ENCODE measurements at regions not wholly inside any gene's neighbourhood (a gene's known extent, or its start where the extent isn't known, plus 50 kb on each side); places are given as distances from the start of the nearest gene placed in this dataset.
"Not testable (repeated sequence)": the region's sequence is repeated elsewhere in the genome, so short reads cannot be mapped to it uniquely, and the experiment has no call there.

DNA sequence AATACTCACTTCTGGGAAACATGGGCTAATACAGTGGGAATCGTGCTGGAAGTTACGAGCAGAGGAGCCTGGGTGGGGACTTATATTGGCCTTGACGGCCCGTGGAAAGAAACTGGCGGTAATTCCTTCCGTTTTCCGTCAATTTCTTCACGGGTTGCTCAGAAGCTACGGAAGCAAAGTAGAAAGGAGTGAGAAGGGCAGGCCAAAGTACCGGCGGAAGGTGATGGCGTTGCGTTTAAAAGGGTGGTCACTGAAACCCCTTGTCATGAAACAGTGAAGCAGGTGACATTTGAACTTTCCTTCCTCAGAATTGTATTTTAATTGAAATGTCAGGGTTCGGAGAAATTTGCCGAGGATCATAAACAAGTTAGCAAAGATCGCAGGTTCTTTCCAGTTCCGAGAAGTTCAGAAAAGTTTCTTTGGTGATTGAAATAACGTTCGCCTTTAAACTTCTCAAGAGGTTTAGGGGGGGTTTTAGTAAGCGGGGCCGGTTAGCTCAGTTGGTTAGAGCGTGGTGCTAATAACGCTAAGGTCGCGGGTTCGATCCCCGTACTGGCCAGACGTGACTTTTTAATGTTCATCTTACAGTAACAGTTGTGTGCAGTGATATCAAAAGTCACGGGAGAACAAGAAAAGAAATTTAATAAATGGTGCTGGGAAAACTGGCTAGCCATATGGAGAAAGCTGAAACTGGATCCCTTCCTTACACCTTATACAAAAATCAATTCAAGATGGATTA lies 96.7 kb upstream of the ZNF322 start:
- H3K9me3 ChIP-seq; H3K36me3 Mint-ChIP-seq; CTCF ChIA-PET; H3K4me1 ChIP-seq (ENCODE audit: control insufficient read depth in 1 of 2, extremely low read depth in 1 of 2, insufficient read depth in 2 of 2, low read length in 2 of 2); H3K4me3 ChIP-seq (ENCODE audit: control insufficient read depth in 1 of 2, extremely low read depth in 1 of 2, low read length in 1 of 2); H3K36me3 ChIP-seq (ENCODE audit: control insufficient read depth in 2 of 2, extremely low read depth in 1 of 2, insufficient read depth in 1 of 2, low read length in 1 of 2); ATAC-seq (replicated peaks in 1 of 4); H3K4me1 Mint-ChIP-seq; H3K27ac Mint-ChIP-seq; H3K27ac ChIP-seq (ENCODE audit: low read length); POLR2A ChIA-PET; DNase-seq: not testable (repeated sequence)
- Mint-ChIP-seq H3K9me3 (peaks cover 0 to 13% (median 7%) of the 10 kb centered on the region in 3 donors), H3K4me3 (peak overlapping the region in 1 of 3 donors; percentile 22), H3K27me3 (peaks cover 0 to 38% of the 10 kb centered on the region in 2 donors)
- WGBS (ENCODE audit: insufficient coverage), result 11% methylated on average over 14 of the region's 29 CpGs
- peaks cover 0 to 24% of the 10 kb centered on the region in 2 experiments for H3K27me3 ChIP-seq (replicated peaks in 1 of 2; ENCODE audit: control insufficient read depth in 2 of 2, extremely low read depth in 1 of 2, insufficient read depth in 2 of 2, low read length in 1 of 2)

DNA sequence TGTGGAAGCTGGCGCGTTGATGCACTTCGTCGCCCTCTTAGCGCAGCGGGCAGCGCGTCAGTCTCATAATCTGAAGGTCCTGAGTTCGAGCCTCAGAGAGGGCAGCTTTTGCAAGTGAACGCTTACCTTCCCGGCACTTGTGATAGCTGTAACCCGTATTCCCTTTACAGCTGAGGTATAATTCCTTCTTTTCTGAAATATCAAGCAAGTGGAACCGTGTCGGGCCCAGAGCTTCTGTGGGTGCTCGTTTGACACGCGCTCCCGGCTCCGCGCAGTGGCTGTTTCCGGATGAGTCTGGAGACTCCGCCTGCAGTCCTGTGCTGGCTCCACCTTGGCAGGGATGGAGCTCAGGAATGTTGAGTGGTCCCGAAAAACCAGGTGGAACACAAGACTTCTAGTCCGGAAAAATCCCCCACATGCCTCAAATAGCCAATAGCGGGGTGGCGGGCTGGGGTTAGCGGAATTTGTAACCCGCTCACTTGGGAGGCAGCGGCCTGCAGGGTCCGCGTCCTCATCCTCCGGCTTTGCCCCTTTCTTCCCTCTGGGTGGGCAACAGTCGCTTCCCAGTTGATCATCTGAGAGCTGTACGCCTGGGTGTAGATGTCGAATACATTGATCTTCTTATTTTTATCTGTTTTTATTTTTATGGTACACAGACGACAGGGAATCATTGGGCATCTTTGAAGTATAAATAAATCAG lies 106.8 kb upstream of the ZNF322 start:
- CTCF ChIA-PET; H3K36me3 Mint-ChIP-seq; H3K27me3 ChIP-seq (replicated peaks in 1 of 2; ENCODE audit: control insufficient read depth in 2 of 2, extremely low read depth in 1 of 2, insufficient read depth in 2 of 2, low read length in 1 of 2); H3K9me3 Mint-ChIP-seq; H3K4me3 Mint-ChIP-seq; ATAC-seq (replicated peaks in 1 of 4); H3K27ac ChIP-seq (ENCODE audit: low read length); H3K36me3 ChIP-seq (ENCODE audit: control insufficient read depth in 2 of 2, extremely low read depth in 1 of 2, insufficient read depth in 1 of 2, low read length in 1 of 2); H3K27me3 Mint-ChIP-seq; POLR2A ChIA-PET; DNase-seq; H3K4me1 Mint-ChIP-seq; H3K9me3 ChIP-seq; H3K4me1 ChIP-seq (ENCODE audit: control insufficient read depth in 1 of 2, extremely low read depth in 1 of 2, insufficient read depth in 2 of 2, low read length in 2 of 2); H3K4me3 ChIP-seq (ENCODE audit: control insufficient read depth in 1 of 2, extremely low read depth in 1 of 2, low read length in 1 of 2); H3K27ac Mint-ChIP-seq: not testable (repeated sequence)
- no CpG with 5 or more reads among the region's 36 CpGs for WGBS (ENCODE audit: insufficient coverage)

GRCh38 chr6:26770941-26771666 lies 111.6 kb upstream of the ZNF322 start:
- CTCF ChIA-PET; H3K27ac ChIP-seq (ENCODE audit: low read length): not testable (repeated sequence)

DNA sequence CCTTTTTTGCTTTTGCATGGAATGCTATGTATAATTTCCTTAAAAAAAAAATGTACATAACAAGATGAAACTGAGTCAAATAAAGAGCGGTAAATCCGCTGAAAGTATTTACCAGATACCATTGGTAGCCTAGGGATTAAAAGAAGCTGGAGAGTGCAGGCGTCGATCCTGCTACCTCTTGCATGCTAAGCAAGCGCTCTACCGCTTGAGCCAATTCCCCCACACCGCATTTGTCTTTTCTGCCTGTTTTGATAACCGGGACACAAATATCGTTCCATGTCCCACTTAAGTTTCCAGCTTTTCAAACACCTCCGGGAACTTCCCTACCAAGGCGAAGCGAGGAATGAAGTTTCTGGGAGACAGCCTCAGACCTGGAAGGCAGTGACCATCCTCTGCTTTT lies 113.9 kb upstream of the ZNF322 start:
- CTCF ChIA-PET; H3K4me3 Mint-ChIP-seq; H3K27me3 ChIP-seq (replicated peaks in 1 of 2; ENCODE audit: control insufficient read depth in 2 of 2, extremely low read depth in 1 of 2, insufficient read depth in 2 of 2, low read length in 1 of 2); ATAC-seq (replicated peaks in 1 of 4); H3K9me3 ChIP-seq; H3K36me3 Mint-ChIP-seq; DNase-seq; POLR2A ChIA-PET; H3K4me1 Mint-ChIP-seq; H3K27me3 Mint-ChIP-seq; H3K4me1 ChIP-seq (ENCODE audit: control insufficient read depth in 1 of 2, extremely low read depth in 1 of 2, insufficient read depth in 2 of 2, low read length in 2 of 2); H3K4me3 ChIP-seq (ENCODE audit: control insufficient read depth in 1 of 2, extremely low read depth in 1 of 2, low read length in 1 of 2); H3K9me3 Mint-ChIP-seq; H3K27ac Mint-ChIP-seq; H3K27ac ChIP-seq (ENCODE audit: low read length); H3K36me3 ChIP-seq (ENCODE audit: control insufficient read depth in 2 of 2, extremely low read depth in 1 of 2, insufficient read depth in 1 of 2, low read length in 1 of 2): not testable (repeated sequence)
- no CpG with 5 or more reads among the region's 12 CpGs for WGBS (ENCODE audit: insufficient coverage)

More at GRCh38 chr6:26770941-26771666, 111.6 kb upstream of the ZNF322 start:
- H3K27ac Mint-ChIP-seq; H3K9me3 ChIP-seq; H3K27me3 Mint-ChIP-seq; POLR2A ChIA-PET; ATAC-seq (replicated peaks in 1 of 4); H3K4me3 ChIP-seq (ENCODE audit: control insufficient read depth in 1 of 2, extremely low read depth in 1 of 2, low read length in 1 of 2); H3K4me3 Mint-ChIP-seq; H3K9me3 Mint-ChIP-seq; H3K4me1 ChIP-seq (ENCODE audit: control insufficient read depth in 1 of 2, extremely low read depth in 1 of 2, insufficient read depth in 2 of 2, low read length in 2 of 2); H3K27me3 ChIP-seq (replicated peaks in 1 of 2; ENCODE audit: control insufficient read depth in 2 of 2, extremely low read depth in 1 of 2, insufficient read depth in 2 of 2, low read length in 1 of 2); H3K36me3 ChIP-seq (ENCODE audit: control insufficient read depth in 2 of 2, extremely low read depth in 1 of 2, insufficient read depth in 1 of 2, low read length in 1 of 2); H3K36me3 Mint-ChIP-seq; DNase-seq; H3K4me1 Mint-ChIP-seq: not testable (repeated sequence)
- no CpG with 5 or more reads among the region's 31 CpGs for WGBS (ENCODE audit: insufficient coverage)

- H3K9me3 Mint-ChIP-seq; POLR2A ChIA-PET; H3K36me3 ChIP-seq (ENCODE audit: control insufficient read depth in 2 of 2, extremely low read depth in 1 of 2, insufficient read depth in 1 of 2, low read length in 1 of 2); H3K4me1 Mint-ChIP-seq; H3K36me3 Mint-ChIP-seq; H3K4me1 ChIP-seq (ENCODE audit: control insufficient read depth in 1 of 2, extremely low read depth in 1 of 2, insufficient read depth in 2 of 2, low read length in 2 of 2); H3K27me3 Mint-ChIP-seq; H3K9me3 ChIP-seq; CTCF ChIA-PET; ATAC-seq (replicated peaks in 1 of 4); H3K4me3 Mint-ChIP-seq; DNase-seq; H3K4me3 ChIP-seq (ENCODE audit: control insufficient read depth in 1 of 2, extremely low read depth in 1 of 2, low read length in 1 of 2); H3K27ac ChIP-seq (ENCODE audit: low read length); H3K27ac Mint-ChIP-seq; H3K27me3 ChIP-seq (replicated peaks in 1 of 2; ENCODE audit: control insufficient read depth in 2 of 2, extremely low read depth in 1 of 2, insufficient read depth in 2 of 2, low read length in 1 of 2): not testable (repeated sequence)
- WGBS (ENCODE audit: insufficient coverage), result no CpG with 5 or more reads among the region's 21 CpGs
Measured at GRCh38 chr6:26780563-26780962, 121.0 kb upstream of the ZNF322 start.

DNA sequence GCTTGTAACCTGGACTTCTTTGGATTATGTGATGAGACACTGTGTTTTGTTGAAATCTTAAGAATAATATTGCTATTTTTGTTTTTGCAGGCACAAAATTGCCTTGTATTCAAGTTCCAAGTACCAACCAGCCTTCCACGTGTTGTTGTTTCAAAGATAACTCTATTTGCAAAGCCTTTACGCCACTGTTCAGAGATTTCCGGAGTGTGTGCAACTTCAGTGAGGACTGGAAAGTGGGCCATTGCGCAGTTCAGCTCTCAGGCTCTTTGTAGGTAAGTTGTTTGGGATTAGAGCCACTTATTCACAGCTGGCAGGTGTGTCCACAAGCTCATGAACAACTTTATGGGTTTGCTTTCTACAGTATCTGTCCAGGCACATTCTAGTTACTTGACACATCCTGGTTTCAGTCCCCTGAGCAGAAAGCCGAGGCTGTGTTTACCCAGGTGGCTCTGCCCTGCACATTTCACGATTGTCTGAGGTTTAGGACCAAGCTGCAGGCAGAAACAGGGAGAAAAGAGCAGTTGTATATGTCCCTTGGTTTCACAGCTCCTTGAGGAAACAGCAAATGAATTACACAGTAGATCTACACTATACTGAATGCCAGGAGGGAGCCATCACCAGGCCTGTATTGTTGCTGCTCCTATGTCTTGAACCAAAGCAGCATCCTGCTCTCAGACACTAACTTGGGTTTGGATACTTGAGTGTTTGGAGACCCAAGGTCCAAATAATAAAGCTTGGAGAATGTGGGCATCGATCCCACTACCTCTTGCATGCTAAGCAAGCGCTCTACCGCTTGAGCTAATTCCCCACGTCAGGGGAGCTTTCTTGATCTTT lies 136.1 kb upstream of the ZNF322 start:
- H3K4me1 ChIP-seq (ENCODE audit: control insufficient read depth in 1 of 2, extremely low read depth in 1 of 2, insufficient read depth in 2 of 2, low read length in 2 of 2); H3K27ac Mint-ChIP-seq; CTCF ChIA-PET; H3K4me3 ChIP-seq (ENCODE audit: control insufficient read depth in 1 of 2, extremely low read depth in 1 of 2, low read length in 1 of 2); DNase-seq; ATAC-seq (replicated peaks in 1 of 4); H3K9me3 Mint-ChIP-seq; H3K27me3 ChIP-seq (replicated peaks in 1 of 2; ENCODE audit: control insufficient read depth in 2 of 2, extremely low read depth in 1 of 2, insufficient read depth in 2 of 2, low read length in 1 of 2); H3K27me3 Mint-ChIP-seq; H3K9me3 ChIP-seq; POLR2A ChIA-PET; H3K36me3 Mint-ChIP-seq; H3K4me3 Mint-ChIP-seq; H3K36me3 ChIP-seq (ENCODE audit: control insufficient read depth in 2 of 2, extremely low read depth in 1 of 2, insufficient read depth in 1 of 2, low read length in 1 of 2); H3K4me1 Mint-ChIP-seq; H3K27ac ChIP-seq (ENCODE audit: low read length): not testable (repeated sequence)
- WGBS (ENCODE audit: insufficient coverage), result no CpG with 5 or more reads among the region's 10 CpGs

All from T-cell (primary cell).